ENCODE measurements at regions not wholly inside any gene's neighbourhood (a gene's known extent, or its start where the extent isn't known, plus 50 kb on each side); places are given as distances from the start of the nearest gene placed in this dataset.

- CTCF ChIA-PET, result no interaction called here
- H3K27ac ChIP-seq (ENCODE audit: insufficient read depth, low read length), result no peak overlapping the region
- dilution Hi-C loops (cut with HindIII; ENCODE audit: low sequenced_read_pairs, unreplicated experiment), result no loop called here
- no peak overlapping the region for H4K91ac ChIP-seq (ENCODE audit: insufficient read depth, low read depth, low read length)
- 40% methylated on average over 1 of the region's 9 CpGs; no CpG with 5 or more reads in 1 of the 2 experiments for WGBS, 2 experiments (ENCODE audit: extremely low coverage in 2 of 2, insufficient read length in 1 of 2)
- no peaks in the 10 kb centered on the region for H3K79me1 ChIP-seq (ENCODE audit: low read depth in 1 of 2, low read length in 2 of 2)
- H4K20me1 ChIP-seq (ENCODE audit: insufficient read depth, low read length), result no peaks in the 10 kb centered on the region
- H3K4me3 ChIP-seq (ENCODE audit: insufficient read depth, low read depth, low read length), result no peak overlapping the region
- no peak overlapping the region for H2BK20ac ChIP-seq (ENCODE audit: low read depth, low read length)
- no peak for DNase-seq
- H2BK5ac ChIP-seq (ENCODE audit: low read depth, low read length, poor library complexity, severe bottlenecking), result no peak overlapping the region
- H3K27me3 ChIP-seq (ENCODE audit: control insufficient read depth, insufficient read depth, low read length), result no peaks in the 10 kb centered on the region
- no peak overlapping the region for H4K5ac ChIP-seq (ENCODE audit: low read depth, low read length)
- H3K4ac ChIP-seq (ENCODE audit: low read depth, low read length), result no peak overlapping the region
- H3K18ac ChIP-seq (ENCODE audit: low read depth, low read length), result no peak overlapping the region
- no peak overlapping the region for H2AFZ ChIP-seq (replicated peaks; ENCODE audit: low read length, poor library complexity)
- H2AK5ac ChIP-seq (ENCODE audit: low read depth, low read length), result no peak overlapping the region
- H2BK120ac ChIP-seq (ENCODE audit: low read depth, low read length), result no peak overlapping the region
- intact Hi-C loops (cut with micrococcal nuclease), result no loop called here
- H2AK9ac ChIP-seq (replicated peaks; ENCODE audit: low read depth, low read length, poor library complexity), result no peak overlapping the region
- H3K9ac ChIP-seq (ENCODE audit: low read depth, low read length), result no peak overlapping the region
- ATAC-seq (ENCODE audit: low read depth), result no peak
- no peaks in the 10 kb centered on the region for H3K36me3 ChIP-seq (ENCODE audit: control insufficient read depth, insufficient read depth, low read length)
- no peaks in the 10 kb centered on the region for H3K9me1 ChIP-seq (ENCODE audit: insufficient read depth, low read length)
- no peaks in the 10 kb centered on the region for H3K4me1 ChIP-seq (ENCODE audit: control insufficient read depth, insufficient read depth, low read length)
- no peak overlapping the region for H3K14ac ChIP-seq (replicated peaks; ENCODE audit: low read depth, low read length)
- no peak overlapping the region for H3K23ac ChIP-seq (ENCODE audit: low read depth, low read length)
- no peak overlapping the region for H3K4me2 ChIP-seq (ENCODE audit: low read depth, low read length)
- no peak overlapping the region for H2BK15ac ChIP-seq (ENCODE audit: low read depth, low read length)
- no peak overlapping the region for H4K8ac ChIP-seq (ENCODE audit: low read depth in 2 of 2, low read length in 2 of 2)
- in situ Hi-C loops (cut with MboI; ENCODE audit: low sequenced_read_pairs), result no loop called here
- BruUV-seq (replicated peaks), result no TSS peak
- H3K56ac ChIP-seq (ENCODE audit: extremely low read depth, insufficient read depth, low read length), result no peak overlapping the region
- no peak for TF ChIP-seq NFE2L2 (IDR thresholded peaks at IDR 0.05; ENCODE audit: low read depth, low read length)
- no peak for TF ChIP-seq CEBPB (IDR thresholded peaks at IDR 0.05; ENCODE audit: low read depth, low read length)
- TF ChIP-seq, protein P1, sequence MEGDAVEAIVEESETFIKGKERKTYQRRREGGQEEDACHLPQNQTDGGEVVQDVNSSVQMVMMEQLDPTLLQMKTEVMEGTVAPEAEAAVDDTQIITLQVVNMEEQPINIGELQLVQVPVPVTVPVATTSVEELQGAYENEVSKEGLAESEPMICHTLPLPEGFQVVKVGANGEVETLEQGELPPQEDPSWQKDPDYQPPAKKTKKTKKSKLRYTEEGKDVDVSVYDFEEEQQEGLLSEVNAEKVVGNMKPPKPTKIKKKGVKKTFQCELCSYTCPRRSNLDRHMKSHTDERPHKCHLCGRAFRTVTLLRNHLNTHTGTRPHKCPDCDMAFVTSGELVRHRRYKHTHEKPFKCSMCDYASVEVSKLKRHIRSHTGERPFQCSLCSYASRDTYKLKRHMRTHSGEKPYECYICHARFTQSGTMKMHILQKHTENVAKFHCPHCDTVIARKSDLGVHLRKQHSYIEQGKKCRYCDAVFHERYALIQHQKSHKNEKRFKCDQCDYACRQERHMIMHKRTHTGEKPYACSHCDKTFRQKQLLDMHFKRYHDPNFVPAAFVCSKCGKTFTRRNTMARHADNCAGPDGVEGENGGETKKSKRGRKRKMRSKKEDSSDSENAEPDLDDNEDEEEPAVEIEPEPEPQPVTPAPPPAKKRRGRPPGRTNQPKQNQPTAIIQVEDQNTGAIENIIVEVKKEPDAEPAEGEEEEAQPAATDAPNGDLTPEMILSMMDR (conservative IDR thresholded peaks at IDR 0.05; ENCODE audit: low read depth, low read length), result no peak
- TF ChIP-seq RCOR1 (IDR thresholded peaks at IDR 0.05; ENCODE audit: insufficient replicate concordance, low read length), result no peak
- TF ChIP-seq, protein P2, sequence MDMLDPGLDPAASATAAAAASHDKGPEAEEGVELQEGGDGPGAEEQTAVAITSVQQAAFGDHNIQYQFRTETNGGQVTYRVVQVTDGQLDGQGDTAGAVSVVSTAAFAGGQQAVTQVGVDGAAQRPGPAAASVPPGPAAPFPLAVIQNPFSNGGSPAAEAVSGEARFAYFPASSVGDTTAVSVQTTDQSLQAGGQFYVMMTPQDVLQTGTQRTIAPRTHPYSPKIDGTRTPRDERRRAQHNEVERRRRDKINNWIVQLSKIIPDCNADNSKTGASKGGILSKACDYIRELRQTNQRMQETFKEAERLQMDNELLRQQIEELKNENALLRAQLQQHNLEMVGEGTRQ (IDR thresholded peaks at IDR 0.05; ENCODE audit: low read depth, low read length), result no peak
- no peak for TF ChIP-seq SMC3 (IDR thresholded peaks at IDR 0.05; ENCODE audit: low read depth, low read length)
- no peak for TF ChIP-seq MAZ (IDR thresholded peaks at IDR 0.05; ENCODE audit: borderline replicate concordance, low read depth, low read length)
- TF ChIP-seq RAD21 (IDR thresholded peaks at IDR 0.05; ENCODE audit: low read length), result no peak
- no peak for TF ChIP-seq MXI1 (IDR thresholded peaks at IDR 0.05; ENCODE audit: borderline replicate concordance, low read depth, low read length)
- TF ChIP-seq POLR2A (IDR thresholded peaks at IDR 0.05; ENCODE audit: low read depth, low read length), result no peak
- no peak for TF ChIP-seq ELK1 (IDR thresholded peaks at IDR 0.05; ENCODE audit: borderline replicate concordance, low read depth, low read length)
- TF ChIP-seq CHD1 (IDR thresholded peaks at IDR 0.05; ENCODE audit: low read depth, low read length), result no peak
- TF ChIP-seq FOS (IDR thresholded peaks at IDR 0.05; ENCODE audit: low read depth, low read length), result no peak
- POLR2A ChIA-PET (ENCODE audit: unreplicated experiment), result no interaction called here
- no peaks in the 10 kb centered on the region; the same call in 1 of the 2 replicates for H3K9me3 ChIP-seq (ENCODE audit: control insufficient read depth, insufficient read depth, low read length)
These were observed 104.5 kb upstream of the ZPBP start for GRCh38 chr7:50197549-50197948.
